KMS-11 (cell line): ENCODE measurements at regions not wholly inside any gene's neighbourhood (a gene's known extent, or its start where the extent isn't known, plus 50 kb on each side); places are given as distances from the start of the nearest gene placed in this dataset.

ENCODE experiments used
- H2AFZ ChIP-seq: fragments of 200-600 bp; sonication (generic); 2 replicates; pipeline ENCODE4 v1.6.1; 2016; ENCODE audit warnings: antibody characterized with exemption, mixed run types, low read depth
- H3K27ac ChIP-seq: fragments of 200-600 bp; sonication (generic); 2 replicates; pipeline ENCODE4 v1.6.1; 2016; ENCODE audit warnings: mild to moderate bottlenecking, mixed run types
- H3K27me3 ChIP-seq: fragments of 200-600 bp; sonication (generic); 2 replicates; pipeline ENCODE4 v1.6.1; 2017; ENCODE audit warnings: mild to moderate bottlenecking, low read depth, mixed run types, moderate library complexity; ENCODE audit not compliant: insufficient read depth
- H3K36me3 ChIP-seq: fragments of 200-600 bp; sonication (generic); 2 replicates; pipeline ENCODE4 v1.6.1; 2017; ENCODE audit warnings: mild to moderate bottlenecking, mixed run types; ENCODE audit not compliant: insufficient read depth
- H3K4me1 ChIP-seq: fragments of 200-600 bp; sonication (generic); 2 replicates; pipeline ENCODE4 v1.6.1; 2016; ENCODE audit warnings: mild to moderate bottlenecking, low read depth, mixed run types; ENCODE audit not compliant: poor library complexity, severe bottlenecking
- H3K4me2 ChIP-seq: fragments of 200-600 bp; sonication (generic); 2 replicates; pipeline ENCODE4 v1.7.0; 2016; ENCODE audit warnings: mild to moderate bottlenecking, mixed run types
- H3K4me3 ChIP-seq: fragments of 200-600 bp; sonication (generic); IDR thresholded peaks from 2 replicates; pipeline ENCODE4 v1.6.1; 2017; ENCODE audit warnings: low read depth, low read length, mixed read lengths; ENCODE audit not compliant: insufficient read depth
- H3K79me2 ChIP-seq: fragments of 200-600 bp; sonication (generic); 2 replicates; pipeline ENCODE4 v1.6.1; 2016; ENCODE audit warnings: low read depth, mixed run types; ENCODE audit not compliant: insufficient read depth
- H3K9ac ChIP-seq: fragments of 200-600 bp; sonication (generic); 2 replicates; pipeline ENCODE4 v1.6.1; 2016; ENCODE audit warnings: mild to moderate bottlenecking, mixed run types
- H4K20me1 ChIP-seq: fragments of 200-600 bp; sonication (generic); 2 replicates; pipeline ENCODE4 v1.6.1; 2016; ENCODE audit warnings: mild to moderate bottlenecking, mixed run types; ENCODE audit not compliant: insufficient read depth
- CTCF ChIP-seq: fragments of 200-600 bp; sonication (generic); conservative IDR thresholded peaks from 2 replicates; pipeline ENCODE4 v1.6.1; 2017; ENCODE audit warnings: low read depth, mild to moderate bottlenecking, antibody characterized with exemption, low read length, moderate library complexity, mixed read lengths

DNA sequence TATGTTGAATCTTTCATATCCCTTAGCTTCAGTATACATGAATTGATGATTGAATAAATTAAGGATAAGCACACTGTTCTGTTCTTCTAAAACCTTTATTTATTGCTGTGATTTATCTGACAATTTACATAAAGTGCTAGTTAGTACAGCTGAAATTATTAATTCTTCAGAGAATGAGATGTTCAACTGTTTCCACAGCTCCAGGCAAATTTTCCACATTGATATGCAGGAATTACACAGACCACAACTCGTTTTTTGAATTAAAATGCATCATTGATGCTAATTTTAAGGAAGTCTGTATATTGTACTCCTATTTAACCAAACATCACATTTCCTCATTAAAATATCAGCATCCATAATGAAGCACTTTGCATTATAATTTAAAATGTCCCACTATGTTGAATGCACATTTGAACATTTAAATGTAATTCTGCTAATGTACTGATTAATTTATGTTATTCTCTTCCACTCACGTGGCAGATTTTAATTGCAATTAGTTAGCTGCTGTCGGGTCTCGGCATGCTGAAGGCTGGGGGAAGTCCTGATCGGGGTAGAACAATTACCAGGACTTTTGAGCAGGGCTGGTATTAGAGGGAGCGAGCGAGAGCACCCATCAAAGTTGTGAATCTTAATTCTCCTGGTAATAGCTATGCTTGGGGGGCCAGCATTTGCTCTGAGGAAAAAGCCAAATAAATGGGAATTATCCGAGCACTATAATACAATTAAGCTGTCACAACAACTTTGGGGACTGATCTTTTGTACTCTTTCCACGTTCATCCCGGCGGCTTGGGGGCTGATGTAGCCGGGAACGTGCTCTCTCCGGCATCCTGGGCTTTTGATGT lies 136.7 kb upstream of the TMTC4 start:
- Histone ChIP-seq H3K79me2 (no peaks in the 10 kb centered on the region), H3K9ac (no peak overlapping the region), H3K27me3 (no peaks in the 10 kb centered on the region), H3K4me1 (no peaks in the 10 kb centered on the region), H3K4me2 (no peak overlapping the region), H3K27ac (no peak overlapping the region), H4K20me1 (no peaks in the 10 kb centered on the region), H2AFZ (no peak overlapping the region), H3K4me3 (no peak overlapping the region), H3K36me3 (no peaks in the 10 kb centered on the region)
- TF ChIP-seq CTCF: no peak

DNA sequence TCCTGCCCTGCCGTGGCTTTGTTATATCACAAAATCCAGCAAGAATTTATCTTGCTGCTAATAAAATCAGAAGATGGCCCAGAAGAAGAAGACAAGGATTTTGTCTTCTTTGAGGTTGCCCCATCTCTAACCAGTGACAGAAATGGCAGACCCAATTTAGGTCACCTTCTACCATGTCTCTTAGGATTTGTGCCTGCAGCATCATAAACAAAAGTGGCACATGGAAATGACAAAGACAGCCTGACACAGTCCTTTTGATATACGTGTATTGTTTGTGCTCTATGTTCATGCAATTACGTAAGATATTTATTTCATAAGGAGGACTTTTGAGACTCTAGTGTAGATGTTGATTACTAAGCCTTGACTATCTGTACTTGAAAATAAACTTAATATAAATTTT lies 135.9 kb upstream of the TMTC4 start:
- Histone ChIP-seq H3K36me3 (no peaks in the 10 kb centered on the region), H3K27ac (no peak overlapping the region), H3K4me2 (no peak overlapping the region), H3K4me1 (no peaks in the 10 kb centered on the region), H4K20me1 (no peaks in the 10 kb centered on the region), H3K79me2 (no peaks in the 10 kb centered on the region), H3K9ac (no peak overlapping the region), H3K27me3 (no peaks in the 10 kb centered on the region), H2AFZ (no peak overlapping the region), H3K4me3 (no peak overlapping the region)
- no peak for TF ChIP-seq CTCF

- Histone ChIP-seq H2AFZ (no peak overlapping the region), H3K4me1 (no peaks in the 10 kb centered on the region), H3K27ac (no peak overlapping the region), H4K20me1 (no peaks in the 10 kb centered on the region), H3K27me3 (no peaks in the 10 kb centered on the region), H3K4me3 (no peak overlapping the region), H3K4me2 (no peak overlapping the region), H3K79me2 (no peaks in the 10 kb centered on the region), H3K9ac (no peak overlapping the region), H3K36me3 (no peaks in the 10 kb centered on the region)
- no peak for TF ChIP-seq CTCF
These were observed 135.3 kb upstream of the TMTC4 start for GRCh38 chr13:100809856-100810255.

DNA sequence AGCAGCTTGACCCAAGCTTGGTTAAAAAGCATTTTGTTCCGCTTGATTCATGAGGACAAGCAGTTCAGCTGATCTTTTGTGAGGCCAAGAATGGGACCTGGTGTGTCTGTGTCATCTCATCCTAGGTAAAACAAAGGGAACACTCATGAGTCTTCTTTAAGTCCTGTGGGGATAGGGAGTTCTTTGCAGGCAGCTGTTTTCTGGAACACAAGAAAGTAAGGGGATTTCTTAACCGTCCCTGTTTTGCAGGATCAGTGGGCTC lies 134.5 kb upstream of the TMTC4 start:
- Histone ChIP-seq H3K27me3 (no peaks in the 10 kb centered on the region), H2AFZ (no peak overlapping the region), H3K4me2 (no peak overlapping the region), H3K79me2 (no peaks in the 10 kb centered on the region), H3K9ac (no peak overlapping the region), H3K4me3 (no peak overlapping the region), H4K20me1 (no peaks in the 10 kb centered on the region), H3K27ac (no peak overlapping the region), H3K36me3 (no peaks in the 10 kb centered on the region), H3K4me1 (no peaks in the 10 kb centered on the region)
- no peak for TF ChIP-seq CTCF
